Neuron (in vitro differentiated cells): ENCODE measurements at regions not wholly inside any gene's neighbourhood (a gene's known extent, or its start where the extent isn't known, plus 50 kb on each side); places are given as distances from the start of the nearest gene placed in this dataset.
"Not testable (repeated sequence)": the region's sequence is repeated elsewhere in the genome, so short reads cannot be mapped to it uniquely, and the experiment has no call there.

ENCODE experiments used
- H2AFZ ChIP-seq: one replicate; pipeline ENCODE4 v1.6.1; 2013; ENCODE audit warnings: low read depth, mild to moderate bottlenecking, inconsistent platforms, low read length, moderate library complexity
- H3K27me3 ChIP-seq: one replicate; pipeline ENCODE4 v1.6.1; 2013; ENCODE audit warnings: low read length; ENCODE audit not compliant: insufficient read depth
- H3K36me3 ChIP-seq: one replicate; pipeline ENCODE4 v1.6.1; 2013; ENCODE audit warnings: low read length; ENCODE audit not compliant: insufficient read depth
- H3K4me1 ChIP-seq: one replicate; pipeline ENCODE4 v1.6.1; 2013; ENCODE audit warnings: low read length; ENCODE audit not compliant: insufficient read depth
- H3K4me3 ChIP-seq: 2 replicates; pipeline ENCODE4 v1.5.1; 2013; ENCODE audit warnings: mild to moderate bottlenecking, low read length, moderate library complexity
- H3K9me3 ChIP-seq: one replicate; pipeline ENCODE4 v1.6.1; 2013; ENCODE audit warnings: low read length

DNA sequence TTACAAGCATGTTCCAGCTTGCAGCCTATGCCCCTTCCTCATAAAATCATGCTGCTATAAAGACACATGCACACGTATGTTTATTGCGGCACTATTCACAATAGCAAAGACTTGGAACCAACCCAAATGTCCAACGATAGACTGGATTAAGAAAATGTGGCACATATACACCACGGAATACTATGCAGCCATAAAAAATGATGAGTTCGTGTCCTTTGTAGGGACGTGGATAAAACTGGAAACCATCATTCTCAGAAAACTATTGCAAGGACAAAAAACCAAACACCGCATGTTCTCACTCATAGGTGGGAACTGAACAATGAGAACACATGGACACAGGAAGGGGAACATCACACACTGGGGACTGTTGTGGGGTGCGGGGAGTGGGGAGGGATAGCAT is 75.3 kb upstream of the ZNF746 start:
- H2AFZ ChIP-seq, H3K4me1 ChIP-seq, H3K27me3 ChIP-seq, H3K36me3 ChIP-seq, H3K4me3 ChIP-seq: not testable (repeated sequence)
- peaks cover 15% of the 10 kb centered on the region for H3K9me3 ChIP-seq

DNA sequence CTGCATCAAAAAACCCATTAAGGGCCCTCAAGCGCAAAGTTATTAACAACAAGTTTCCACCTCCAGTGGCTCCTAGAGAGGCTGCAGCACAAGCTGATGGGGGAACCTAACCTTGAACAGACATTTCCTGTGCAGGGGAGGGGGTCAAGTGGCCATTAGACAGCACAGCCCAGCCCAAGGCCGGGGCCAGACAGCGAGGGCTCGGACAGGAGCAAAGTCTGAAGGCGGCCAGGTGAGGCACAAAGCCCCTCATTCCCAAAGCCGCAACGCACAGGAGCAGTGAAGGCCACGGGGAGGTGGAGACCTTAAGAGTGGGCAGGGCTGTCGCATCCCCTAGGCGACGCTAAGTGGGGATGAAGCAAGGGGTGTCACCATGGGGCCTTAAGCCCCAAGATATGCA is 73.2 kb upstream of the ZNF746 start:
- Histone ChIP-seq H3K36me3 (peaks cover 15% of the 10 kb centered on the region), H3K4me3 (no peak overlapping the region), H3K4me1 (no peaks in the 10 kb centered on the region), H2AFZ (no peak overlapping the region), H3K9me3 (peaks cover 18% of the 10 kb centered on the region), H3K27me3 (no peaks in the 10 kb centered on the region)

DNA sequence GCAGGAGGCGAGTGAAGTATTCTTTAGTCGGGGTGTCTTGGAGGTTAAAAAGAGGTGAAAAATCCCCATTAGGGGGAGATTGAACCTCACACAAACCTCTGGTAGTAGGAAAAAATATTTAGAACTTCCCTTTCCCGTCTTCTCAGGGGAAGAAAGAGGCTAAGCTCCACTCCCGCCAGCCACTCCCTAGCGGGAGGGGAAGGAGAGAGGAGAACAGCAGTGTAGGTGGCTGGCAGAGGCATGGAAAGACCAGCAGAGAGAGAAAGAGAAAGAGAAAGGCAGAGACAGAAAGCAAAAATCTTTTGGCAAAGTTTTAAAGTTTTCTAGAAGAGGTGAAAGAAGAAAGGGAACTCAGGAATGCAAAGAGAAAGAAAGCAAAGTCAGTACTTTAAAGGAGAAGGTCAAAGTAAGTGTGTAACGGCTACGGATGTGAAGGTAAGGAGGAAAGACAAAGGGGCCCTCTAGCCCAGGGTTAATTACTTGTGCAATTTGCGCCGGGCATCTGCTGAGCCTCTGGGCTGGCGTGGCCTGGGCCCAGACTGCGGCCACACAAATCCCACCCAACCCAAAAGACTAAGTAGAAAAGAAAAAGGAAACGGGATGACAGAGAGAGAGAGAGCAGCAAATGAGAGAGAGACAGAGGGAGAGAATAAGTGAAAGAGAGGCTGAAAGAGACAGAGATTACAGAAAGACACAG is 72.3 kb upstream of the ZNF746 start:
- H3K36me3 ChIP-seq = peaks cover 19% of the 10 kb centered on the region
- H3K4me3 ChIP-seq = no peak overlapping the region
- no peaks in the 10 kb centered on the region for H3K27me3 ChIP-seq
- H3K9me3 ChIP-seq = peaks cover 19% of the 10 kb centered on the region
- H3K4me1 ChIP-seq = no peaks in the 10 kb centered on the region
- H2AFZ ChIP-seq = no peak overlapping the region

DNA sequence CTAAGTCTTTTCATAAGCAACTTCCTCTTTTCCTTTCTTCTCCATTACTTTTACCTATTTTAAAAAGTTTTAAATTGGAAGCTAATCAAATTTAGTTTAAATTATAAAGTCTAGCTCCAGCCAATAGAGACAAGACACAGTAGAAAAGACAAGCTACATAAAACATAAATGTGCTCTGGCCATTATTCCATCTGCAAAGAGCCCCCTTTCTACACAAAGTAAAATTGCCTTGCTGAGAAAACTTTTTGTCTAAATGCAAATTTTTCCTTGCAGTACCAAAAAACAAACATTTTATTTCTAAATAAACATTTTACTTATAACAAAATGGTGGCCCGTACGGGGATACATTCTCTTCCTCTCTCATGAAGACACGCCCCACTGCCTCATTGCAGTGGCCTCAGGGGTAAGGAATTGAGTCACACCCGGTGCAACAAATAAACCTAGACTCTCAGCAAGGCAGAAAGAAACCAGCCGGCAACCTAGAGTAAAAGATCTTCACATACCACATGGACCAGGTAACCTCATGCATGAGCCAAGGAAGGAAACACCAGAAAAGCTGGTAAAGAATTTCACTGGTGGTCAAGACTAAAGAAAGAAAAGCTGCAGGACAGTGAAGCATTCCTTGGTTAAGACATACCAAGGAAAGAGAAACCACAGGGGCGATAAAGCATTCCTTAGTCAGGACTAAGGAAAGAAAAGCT is 71.6 kb upstream of the ZNF746 start:
- Histone ChIP-seq H3K9me3 (peaks cover 25% of the 10 kb centered on the region), H3K4me3 (no peak overlapping the region), H3K36me3 (peaks cover 23% of the 10 kb centered on the region), H2AFZ (no peak overlapping the region), H3K4me1 (no peaks in the 10 kb centered on the region), H3K27me3 (no peaks in the 10 kb centered on the region)

DNA sequence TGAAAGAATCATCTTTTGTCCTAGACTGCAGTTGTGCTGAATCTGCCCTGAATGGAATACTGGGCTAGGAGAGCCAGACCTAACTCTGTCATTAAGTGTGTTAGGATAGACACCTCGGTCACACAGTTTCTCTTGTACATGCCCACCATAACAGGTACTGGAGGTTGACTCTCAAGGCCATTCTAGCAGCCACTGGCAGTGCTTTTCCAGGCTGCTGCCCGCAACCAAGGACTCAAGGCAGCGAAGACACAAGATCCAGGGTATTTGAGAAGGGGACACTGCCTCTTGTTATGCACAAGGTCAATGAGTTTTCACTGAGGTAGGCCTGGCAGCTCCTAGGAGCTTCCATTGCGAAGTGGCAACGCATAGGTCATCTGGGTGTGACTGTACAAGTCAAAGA is 70.6 kb upstream of the ZNF746 start:
- Histone ChIP-seq H3K36me3 (peaks cover 23% of the 10 kb centered on the region), H3K27me3 (no peaks in the 10 kb centered on the region), H3K9me3 (peaks cover 27% of the 10 kb centered on the region), H3K4me1 (no peaks in the 10 kb centered on the region), H3K4me3 (no peak overlapping the region), H2AFZ (no peak overlapping the region)

DNA sequence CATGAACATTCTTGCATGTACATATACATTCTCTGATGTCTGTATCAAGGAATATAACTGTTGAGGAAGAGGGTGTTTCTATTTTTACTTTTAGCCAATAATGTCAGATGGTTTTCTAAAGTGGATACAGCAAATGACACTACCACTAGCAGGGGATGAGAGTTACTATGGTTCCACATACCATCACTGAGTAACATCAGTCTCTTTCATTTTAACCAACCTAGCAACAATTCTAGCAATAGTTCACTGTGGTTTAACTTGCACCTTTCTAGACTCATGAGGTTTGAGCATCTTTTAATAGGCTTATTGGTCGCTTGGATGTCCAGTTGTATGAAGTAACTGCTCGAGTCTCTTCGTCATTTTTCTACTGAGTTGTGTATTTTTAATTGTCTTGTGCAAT is 68.5 kb upstream of the ZNF746 start:
- Histone ChIP-seq H3K36me3 (peaks cover 23% of the 10 kb centered on the region), H2AFZ (no peak overlapping the region), H3K27me3 (no peaks in the 10 kb centered on the region), H3K4me3 (no peak overlapping the region), H3K4me1 (no peaks in the 10 kb centered on the region), H3K9me3 (peaks cover 27% of the 10 kb centered on the region)

DNA sequence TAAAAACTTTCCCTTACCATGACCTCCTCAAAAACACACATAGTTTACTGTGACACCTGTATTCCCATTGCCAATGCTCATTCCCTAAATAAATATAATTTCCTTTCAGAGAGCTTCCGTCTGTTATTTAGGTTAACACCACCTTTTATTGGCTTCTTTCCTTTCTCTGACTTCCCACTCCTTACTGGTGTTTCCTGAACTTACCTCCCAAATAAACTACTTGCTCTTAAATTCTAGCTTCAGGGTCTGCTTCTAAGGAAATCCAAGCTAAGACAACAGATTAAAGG is 67.4 kb upstream of the ZNF746 start:
- no peak overlapping the region for H2AFZ ChIP-seq
- peaks cover 24% of the 10 kb centered on the region for H3K36me3 ChIP-seq
- no peaks in the 10 kb centered on the region for H3K27me3 ChIP-seq
- peaks cover 26% of the 10 kb centered on the region for H3K9me3 ChIP-seq
- no peak overlapping the region for H3K4me3 ChIP-seq
- H3K4me1 ChIP-seq = no peaks in the 10 kb centered on the region

DNA sequence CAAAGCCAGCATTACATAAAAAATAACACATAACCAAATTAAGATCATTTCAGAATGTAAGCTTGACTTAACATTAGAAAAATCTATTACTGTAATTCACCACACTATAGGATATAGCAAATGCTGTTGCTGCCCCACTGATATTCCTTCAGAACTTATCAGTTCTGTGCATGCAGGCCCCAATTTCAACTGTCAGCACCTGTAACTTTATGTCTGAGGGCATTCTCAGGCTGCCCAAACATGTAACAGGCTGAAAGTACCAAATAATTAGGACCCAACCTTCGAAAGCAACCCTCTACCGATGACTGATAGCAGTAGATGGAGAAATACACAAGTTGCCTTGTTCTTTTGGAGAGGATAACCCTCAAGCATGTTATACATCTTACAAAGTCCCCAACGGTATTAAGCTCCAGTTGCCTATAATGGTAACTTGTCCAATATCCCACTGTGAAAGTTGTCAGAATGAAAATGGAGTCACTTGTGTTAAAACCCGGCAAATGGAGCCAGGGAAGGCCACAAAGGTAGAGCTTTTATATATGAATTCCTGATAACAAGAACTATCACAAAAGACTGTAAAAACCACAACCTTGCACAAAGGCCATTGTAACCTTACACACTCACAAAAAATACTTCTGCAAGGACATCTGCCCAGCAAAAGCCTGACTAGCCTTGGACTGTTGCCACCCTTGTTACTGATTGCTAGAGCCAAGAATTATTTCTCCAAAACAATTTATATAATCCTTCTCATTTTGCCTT is 66.9 kb upstream of the ZNF746 start:
- H3K4me3 ChIP-seq = no peak overlapping the region
- no peaks in the 10 kb centered on the region for H3K27me3 ChIP-seq
- H3K4me1 ChIP-seq = no peaks in the 10 kb centered on the region
- no peak overlapping the region for H2AFZ ChIP-seq
- H3K36me3 ChIP-seq = peaks cover 24% of the 10 kb centered on the region
- peaks cover 26% of the 10 kb centered on the region for H3K9me3 ChIP-seq

DNA sequence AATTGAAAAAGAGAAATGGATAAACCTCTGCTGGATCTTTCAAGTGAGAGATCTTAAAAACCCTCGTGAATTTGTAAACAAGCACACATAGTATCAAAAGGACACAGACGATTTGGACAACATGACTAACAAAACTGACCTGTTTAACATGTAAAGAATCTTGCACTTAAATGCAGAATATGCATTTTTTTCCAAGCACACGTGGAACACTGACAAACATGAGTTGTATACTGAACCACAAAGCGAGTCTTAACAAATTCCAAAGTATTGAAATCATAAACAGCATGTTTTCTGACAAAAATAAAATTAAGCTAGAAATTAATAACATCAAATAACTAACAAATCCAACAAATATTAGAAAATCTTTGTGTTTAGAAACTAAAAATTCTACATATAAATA is 65.0 kb upstream of the ZNF746 start:
- H3K4me3 ChIP-seq = no peak overlapping the region
- H3K36me3 ChIP-seq = peaks cover 38% of the 10 kb centered on the region

DNA sequence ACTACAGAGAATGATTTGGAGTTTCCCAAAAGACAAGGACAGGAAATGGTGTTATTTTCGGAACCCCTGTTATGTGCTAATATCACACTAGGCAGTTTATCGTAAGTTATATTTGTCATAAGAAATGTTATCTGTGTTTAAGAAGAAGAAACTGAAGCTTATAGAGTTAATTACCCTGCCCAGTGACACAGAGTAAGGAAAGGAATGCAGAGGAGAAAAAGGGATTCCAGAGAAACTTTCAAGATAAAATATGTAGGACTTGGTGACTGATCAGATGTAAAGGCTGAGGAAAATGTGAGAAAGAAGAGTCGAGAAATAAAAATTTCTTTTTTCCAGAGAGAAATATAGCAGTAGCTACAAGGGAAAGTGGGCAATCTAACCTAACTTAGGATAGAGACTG is 63.5 kb upstream of the ZNF746 start:
- H2AFZ ChIP-seq = no peak overlapping the region

More for the DNA sequence above, 65.0 kb upstream of the ZNF746 start:
- no peaks in the 10 kb centered on the region for H3K27me3 ChIP-seq
- no peaks in the 10 kb centered on the region for H3K4me1 ChIP-seq
- H2AFZ ChIP-seq = no peak overlapping the region
- peaks cover 21% of the 10 kb centered on the region for H3K9me3 ChIP-seq

DNA sequence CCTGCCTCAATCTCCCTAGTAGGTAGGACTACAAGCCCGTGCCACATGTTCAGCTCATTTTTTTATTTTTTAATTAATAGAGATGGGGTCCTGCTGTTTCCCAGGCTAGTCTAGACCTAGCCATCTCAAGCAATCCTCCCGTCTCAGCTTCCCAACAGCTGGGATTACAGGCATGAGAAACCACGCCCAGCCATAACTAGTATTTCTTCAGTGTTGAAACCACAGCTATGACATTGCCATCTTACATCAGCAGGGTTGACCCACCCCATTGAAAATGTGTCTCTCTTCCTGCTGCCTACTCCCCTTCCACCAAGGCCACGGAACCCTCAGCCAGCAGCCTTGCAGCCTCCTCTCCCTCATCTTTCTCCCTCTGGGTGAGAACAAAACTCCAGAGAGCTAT is 62.1 kb upstream of the ZNF746 start:
- no peak overlapping the region for H2AFZ ChIP-seq
- peaks cover 28% of the 10 kb centered on the region for H3K36me3 ChIP-seq
- no peaks in the 10 kb centered on the region for H3K27me3 ChIP-seq
- no peak overlapping the region for H3K4me3 ChIP-seq
- H3K4me1 ChIP-seq = no peaks in the 10 kb centered on the region
- H3K9me3 ChIP-seq = peaks cover 20% of the 10 kb centered on the region

More for the DNA sequence above, 63.5 kb upstream of the ZNF746 start:
- Histone ChIP-seq H3K4me3 (no peak overlapping the region), H3K36me3 (peaks cover 35% of the 10 kb centered on the region), H3K4me1 (no peaks in the 10 kb centered on the region), H3K9me3 (peaks cover 21% of the 10 kb centered on the region), H3K27me3 (no peaks in the 10 kb centered on the region)

DNA sequence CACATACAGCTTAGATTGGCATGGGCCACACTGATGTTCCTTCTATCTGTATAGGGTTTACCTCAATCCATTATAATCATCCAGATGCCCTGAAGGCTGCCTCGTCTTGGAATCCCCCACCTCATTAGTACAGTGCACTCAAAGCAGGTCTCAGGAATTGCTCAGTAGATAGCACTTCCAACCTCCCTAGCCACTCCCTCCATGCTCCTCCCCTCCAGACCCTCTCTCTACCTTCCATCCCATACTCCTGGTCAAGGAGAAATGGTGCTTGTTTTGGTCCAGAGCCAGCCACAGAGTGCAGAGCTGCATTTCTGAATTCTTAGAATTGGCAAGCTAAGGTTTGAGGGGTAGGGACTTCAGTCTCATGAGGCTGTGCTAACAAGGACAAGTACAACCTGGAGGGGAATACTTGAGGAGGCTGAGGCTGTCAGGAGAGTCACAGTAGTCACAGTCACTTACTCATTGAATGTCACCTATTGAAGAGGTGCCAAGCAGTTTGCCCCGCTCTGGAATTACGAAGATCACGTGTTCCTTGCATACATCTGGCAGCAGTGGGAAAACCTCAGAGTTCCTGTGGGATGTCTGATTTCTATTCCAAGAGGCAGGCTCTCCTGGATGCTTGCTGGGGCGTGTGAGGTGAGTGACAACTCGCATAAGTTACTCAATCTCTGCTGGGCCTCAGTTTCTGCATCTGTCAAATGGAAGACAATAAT is 60.7 kb upstream of the ZNF746 start:
- Histone ChIP-seq H3K9me3 (peaks cover 10% of the 10 kb centered on the region), H3K36me3 (peaks cover 26% of the 10 kb centered on the region), H3K27me3 (no peaks in the 10 kb centered on the region), H3K4me1 (no peaks in the 10 kb centered on the region), H2AFZ (no peak overlapping the region), H3K4me3 (no peak overlapping the region)

DNA sequence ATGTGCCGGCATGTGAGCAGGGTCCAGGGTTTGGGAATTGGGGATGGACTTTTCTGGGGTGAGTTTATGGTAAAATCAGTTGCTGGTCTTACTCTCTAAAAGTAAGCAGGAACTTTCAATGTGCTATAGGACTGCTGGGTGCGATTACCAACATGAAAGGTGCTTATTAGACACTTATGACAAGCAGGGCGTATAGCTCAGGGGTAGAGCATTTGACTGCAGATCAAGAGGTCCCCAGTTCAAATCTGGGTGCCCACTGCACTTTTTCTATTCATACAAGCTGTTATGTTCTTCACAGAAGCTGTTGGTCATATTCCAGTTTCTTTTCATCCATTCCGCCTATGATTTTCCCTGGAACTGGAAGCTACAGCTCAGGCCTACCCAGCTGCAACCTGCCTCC is 58.9 kb upstream of the ZNF746 start:
- H3K9me3 ChIP-seq = peaks cover 17% of the 10 kb centered on the region
- H3K27me3 ChIP-seq, H3K4me1 ChIP-seq, H2AFZ ChIP-seq, H3K4me3 ChIP-seq: not testable (repeated sequence)
- H3K36me3 ChIP-seq = peaks cover 41% of the 10 kb centered on the region
